GM19452 (cell line): ENCODE measurements at regions not wholly inside any gene's neighbourhood (a gene's known extent, or its start where the extent isn't known, plus 50 kb on each side); places are given as distances from the start of the nearest gene placed in this dataset.
"Not testable (repeated sequence)": the region's sequence is repeated elsewhere in the genome, so short reads cannot be mapped to it uniquely, and the experiment has no call there.

ENCODE experiments used
- ATAC-seq: cut with Tn5 transposase; IDR thresholded peaks from one replicate; pipeline ENCODE4 v1.9.1; 2021; ENCODE audit not compliant: unreplicated experiment

- no peak for ATAC-seq
Observed at GRCh38 chrX:94329182-94329581, 655.2 kb downstream of the FAM133A start.

- ATAC-seq: not testable (repeated sequence)
Observed at GRCh38 chrX:94341730-94342129, 667.7 kb downstream of the FAM133A start.

GRCh38 chrX:94361241-94361640 is 687.2 kb downstream of the FAM133A start:
- ATAC-seq: no peak

- no peak for ATAC-seq
Observed at GRCh38 chrX:94365736-94366135, 691.7 kb downstream of the FAM133A start.

GRCh38 chrX:94366616-94367015 is 692.6 kb downstream of the FAM133A start:
- ATAC-seq: no peak

- ATAC-seq: no peak
Observed at GRCh38 chrX:94389044-94389443, 715.0 kb downstream of the FAM133A start.

- peak; percentile 78 for ATAC-seq
Observed at GRCh38 chrX:94400488-94400887, 726.5 kb downstream of the FAM133A start.

- ATAC-seq: no peak
Observed at GRCh38 chrX:94401426-94401825, 727.4 kb downstream of the FAM133A start.

- ATAC-seq: no peak
Observed at GRCh38 chrX:94414746-94415145, 740.7 kb downstream of the FAM133A start.

- ATAC-seq: no peak
Observed at GRCh38 chrX:94418065-94418464, 744.1 kb downstream of the FAM133A start.

- no peak for ATAC-seq
Observed at GRCh38 chrX:94424456-94424855, 750.5 kb downstream of the FAM133A start.

- ATAC-seq: no peak
Observed at GRCh38 chrX:94430091-94430490, 756.1 kb downstream of the FAM133A start.

- no peak for ATAC-seq
Observed at GRCh38 chrX:94435799-94436198, 761.8 kb downstream of the FAM133A start.

- no peak for ATAC-seq
Observed at GRCh38 chrX:94454159-94454558, 780.2 kb downstream of the FAM133A start.

GRCh38 chrX:94454606-94455005 is 780.6 kb downstream of the FAM133A start:
- no peak for ATAC-seq

- ATAC-seq: no peak
Observed at GRCh38 chrX:94455782-94456181, 781.8 kb downstream of the FAM133A start.

GRCh38 chrX:94492541-94492940 is 818.5 kb downstream of the FAM133A start:
- no peak for ATAC-seq

GRCh38 chrX:94493405-94493804 is 819.4 kb downstream of the FAM133A start:
- ATAC-seq: no peak

GRCh38 chrX:94511564-94511963 is 837.6 kb downstream of the FAM133A start:
- no peak for ATAC-seq

GRCh38 chrX:94515009-94515408 is 841.0 kb downstream of the FAM133A start:
- no peak for ATAC-seq

- ATAC-seq: no peak
Observed at GRCh38 chrX:94524867-94525266, 850.9 kb downstream of the FAM133A start.

- no peak for ATAC-seq
Observed at GRCh38 chrX:94545722-94546121, 871.7 kb downstream of the FAM133A start.

- no peak for ATAC-seq
Observed at GRCh38 chrX:94551831-94552230, 877.8 kb downstream of the FAM133A start.

GRCh38 chrX:94560930-94561329 is 886.9 kb downstream of the FAM133A start:
- no peak for ATAC-seq
